HG02870 (cell line): ENCODE measurements at regions not wholly inside any gene's neighbourhood (a gene's known extent, or its start where the extent isn't known, plus 50 kb on each side); places are given as distances from the start of the nearest gene placed in this dataset.
"Not testable (repeated sequence)": the region's sequence is repeated elsewhere in the genome, so short reads cannot be mapped to it uniquely, and the experiment has no call there.

Source experiments
- ATAC-seq: cut with Tn5 transposase; IDR thresholded peaks from one replicate; pipeline ENCODE4 v1.9.1; 2021; ENCODE audit warnings: mild to moderate bottlenecking, moderate library complexity; ENCODE audit not compliant: unreplicated experiment

- ATAC-seq, result no peak
Measured at GRCh38 chr21:36207577-36208320, 51.1 kb downstream of the DOP1B start.

- ATAC-seq, result no peak
Measured at GRCh38 chr21:36208326-36209013, 51.8 kb downstream of the DOP1B start.

GRCh38 chr21:36209626-36210171, 53.1 kb downstream of the DOP1B start:
- no peak for ATAC-seq

- ATAC-seq, result no peak
Measured at GRCh38 chr21:36210779-36211659, 54.4 kb downstream of the DOP1B start.

- no peak for ATAC-seq
Measured at GRCh38 chr21:36211660-36212512, 55.3 kb downstream of the DOP1B start.

GRCh38 chr21:36212513-36212780, 55.8 kb downstream of the DOP1B start:
- no peak for ATAC-seq

- no peak for ATAC-seq
Measured at GRCh38 chr21:36214561-36214960, 57.9 kb downstream of the DOP1B start.

- no peak for ATAC-seq
Measured at GRCh38 chr21:36217743-36218142, 61.1 kb downstream of the DOP1B start.

- ATAC-seq, result no peak
Measured at GRCh38 chr21:36218691-36219090, 62.1 kb downstream of the DOP1B start.

- no peak for ATAC-seq
Measured at GRCh38 chr21:36223451-36223850, 66.8 kb downstream of the DOP1B start.

- no peak for ATAC-seq
Measured at GRCh38 chr21:36229181-36229580, 72.6 kb downstream of the DOP1B start.

GRCh38 chr21:36231444-36231843, 74.8 kb downstream of the DOP1B start:
- not testable (repeated sequence) for ATAC-seq

GRCh38 chr21:36232641-36233040, 76.0 kb downstream of the DOP1B start:
- ATAC-seq, result no peak

GRCh38 chr21:36235058-36235582, 78.5 kb downstream of the DOP1B start:
- ATAC-seq, result no peak

GRCh38 chr21:36236052-36236730, 79.6 kb downstream of the DOP1B start:
- ATAC-seq, result no peak

- no peak for ATAC-seq
Measured at GRCh38 chr21:36237441-36237840, 80.8 kb downstream of the DOP1B start.

GRCh38 chr21:36239585-36239984, 80.4 kb upstream of the MORC3 start:
- no peak for ATAC-seq

- no peak for ATAC-seq
Measured at GRCh38 chr21:36241717-36242116, 78.3 kb upstream of the MORC3 start.

- no peak for ATAC-seq
Measured at GRCh38 chr21:36245115-36245514, 74.9 kb upstream of the MORC3 start.

- ATAC-seq, result no peak
Measured at GRCh38 chr21:36245649-36246048, 74.3 kb upstream of the MORC3 start.
